GM18867 (cell line): ENCODE measurements at regions not wholly inside any gene's neighbourhood (a gene's known extent, or its start where the extent isn't known, plus 50 kb on each side); places are given as distances from the start of the nearest gene placed in this dataset.

ENCODE experiments used
- ATAC-seq: cut with Tn5 transposase; IDR thresholded peaks from one replicate; pipeline ENCODE4 v1.9.1; 2021; ENCODE audit warnings: mild to moderate bottlenecking, moderate library complexity; ENCODE audit not compliant: unreplicated experiment

GRCh38 chr15:37824717-37825382 lies 109.6 kb upstream of the TMCO5A start:
- ATAC-seq: no peak

GRCh38 chr15:37837276-37837675 lies 97.2 kb upstream of the TMCO5A start:
- no peak for ATAC-seq

- no peak for ATAC-seq
These were observed 86.7 kb upstream of the TMCO5A start for GRCh38 chr15:37847776-37848175.

- ATAC-seq: no peak
These were observed 78.3 kb upstream of the TMCO5A start for GRCh38 chr15:37856109-37856508.

GRCh38 chr15:37860896-37861295 lies 73.5 kb upstream of the TMCO5A start:
- ATAC-seq: no peak

GRCh38 chr15:37865687-37866086 lies 68.8 kb upstream of the TMCO5A start:
- no peak for ATAC-seq

- ATAC-seq: no peak
These were observed 63.7 kb upstream of the TMCO5A start for GRCh38 chr15:37870711-37871110.

GRCh38 chr15:37872661-37873060 lies 61.8 kb upstream of the TMCO5A start:
- no peak for ATAC-seq

- no peak for ATAC-seq
These were observed 61.1 kb upstream of the TMCO5A start for GRCh38 chr15:37873336-37873735.

- ATAC-seq: no peak
These were observed 57.5 kb upstream of the TMCO5A start for GRCh38 chr15:37876900-37877299.

GRCh38 chr15:37877851-37878741 lies 56.3 kb upstream of the TMCO5A start:
- ATAC-seq: no peak

- ATAC-seq: no peak
These were observed 54.2 kb upstream of the TMCO5A start for GRCh38 chr15:37880009-37880834.

- no peak for ATAC-seq
These were observed 53.6 kb upstream of the TMCO5A start for GRCh38 chr15:37880835-37881153.

- no peak for ATAC-seq
These were observed 53.0 kb upstream of the TMCO5A start for GRCh38 chr15:37881237-37882013.

GRCh38 chr15:37882640-37883039 lies 51.8 kb upstream of the TMCO5A start:
- no peak for ATAC-seq
